GM12892 (cell line): ENCODE measurements at regions not wholly inside any gene's neighbourhood (a gene's known extent, or its start where the extent isn't known, plus 50 kb on each side); places are given as distances from the start of the nearest gene placed in this dataset.
"Not testable (repeated sequence)": the region's sequence is repeated elsewhere in the genome, so short reads cannot be mapped to it uniquely, and the experiment has no call there.

Experiments
- POLR2A ChIP-seq: IDR thresholded peaks from 2 replicates; pipeline ENCODE4 v1.6.1; 2011; ENCODE audit warnings: low read depth, low read length, control low read depth
- POLR2AphosphoS5 ChIP-seq: IDR thresholded peaks from 2 replicates; pipeline ENCODE4 v1.6.1; 2011; ENCODE audit warnings: low read depth, low read length, control low read depth
- TAF1 ChIP-seq: IDR thresholded peaks from 2 replicates; pipeline ENCODE4 v1.6.1; 2011; ENCODE audit warnings: low read depth, mild to moderate bottlenecking, control low read depth, low read length, borderline replicate concordance

DNA sequence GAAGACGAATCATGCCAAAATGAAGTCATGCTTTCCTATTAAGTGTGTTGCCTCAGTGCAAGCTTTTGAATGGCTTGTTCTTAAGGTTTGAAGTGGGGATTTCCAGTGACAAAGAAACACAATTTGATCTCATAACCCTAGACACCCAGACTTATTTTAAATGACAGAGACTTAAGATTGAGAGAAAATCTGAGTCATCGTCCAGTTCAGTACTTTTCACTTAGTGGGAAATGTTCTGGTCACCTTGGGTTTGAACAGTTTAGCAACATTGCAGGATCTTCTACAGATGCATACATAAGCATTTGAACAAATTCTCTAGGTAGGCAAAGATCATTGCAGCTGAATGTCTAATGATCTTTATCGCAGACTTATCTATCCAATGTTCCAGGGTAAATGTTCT lies 926.7 kb upstream of the ADAMTS5 start:
- not testable (repeated sequence) for TF ChIP-seq POLR2A, POLR2AphosphoS5, TAF1
